ENCODE measurements at regions not wholly inside any gene's neighbourhood (a gene's known extent, or its start where the extent isn't known, plus 50 kb on each side); places are given as distances from the start of the nearest gene placed in this dataset.
"Not testable (repeated sequence)": the region's sequence is repeated elsewhere in the genome, so short reads cannot be mapped to it uniquely, and the experiment has no call there.

- no peak for DNase-seq
These were observed 218.8 kb downstream of the OTUD1 start for GRCh38 chr10:23657677-23658076.

- DNase-seq: not testable (repeated sequence)
These were observed 233.0 kb downstream of the OTUD1 start for GRCh38 chr10:23671866-23672265.

GRCh38 chr10:23675585-23675984 is 236.7 kb downstream of the OTUD1 start:
- no peak for DNase-seq

GRCh38 chr10:23676296-23676695 is 237.4 kb downstream of the OTUD1 start:
- DNase-seq: no peak

- DNase-seq: no peak
These were observed 247.8 kb downstream of the OTUD1 start for GRCh38 chr10:23686722-23687121.

- no peak for DNase-seq
These were observed 253.9 kb downstream of the OTUD1 start for GRCh38 chr10:23692736-23693135.

- DNase-seq: no peak
These were observed 254.6 kb downstream of the OTUD1 start for GRCh38 chr10:23693501-23693901.

- DNase-seq: no peak
These were observed 255.1 kb downstream of the OTUD1 start for GRCh38 chr10:23693925-23694324.

- DNase-seq: no peak
These were observed 255.6 kb downstream of the OTUD1 start for GRCh38 chr10:23694446-23694920.

GRCh38 chr10:23694921-23695824 is 256.3 kb downstream of the OTUD1 start:
- no peak for DNase-seq

- DNase-seq: no peak
These were observed 257.0 kb downstream of the OTUD1 start for GRCh38 chr10:23695825-23696420.

GRCh38 chr10:23696476-23696875 is 257.6 kb downstream of the OTUD1 start:
- DNase-seq: no peak

- DNase-seq: no peak
These were observed 264.1 kb downstream of the OTUD1 start for GRCh38 chr10:23702977-23703414.

- DNase-seq: no peak
These were observed 276.5 kb downstream of the OTUD1 start for GRCh38 chr10:23715363-23715762.

GRCh38 chr10:23717913-23718312 is 279.0 kb downstream of the OTUD1 start:
- DNase-seq: no peak

- DNase-seq: no peak
These were observed 280.1 kb downstream of the OTUD1 start for GRCh38 chr10:23718946-23719345.

- no peak for DNase-seq
These were observed 284.9 kb downstream of the OTUD1 start for GRCh38 chr10:23723796-23724195.

GRCh38 chr10:23725548-23725947 is 286.7 kb downstream of the OTUD1 start:
- DNase-seq: no peak

- DNase-seq: no peak
These were observed 303.5 kb downstream of the OTUD1 start for GRCh38 chr10:23742368-23742767.

GRCh38 chr10:23742807-23743206 is 303.9 kb downstream of the OTUD1 start:
- DNase-seq: no peak

- no peak for DNase-seq
These were observed 315.3 kb downstream of the OTUD1 start for GRCh38 chr10:23754179-23754578.

- DNase-seq: no peak
These were observed 316.1 kb downstream of the OTUD1 start for GRCh38 chr10:23754941-23755340.

GRCh38 chr10:23755556-23755955 is 316.7 kb downstream of the OTUD1 start:
- no peak for DNase-seq

- no peak for DNase-seq
These were observed 329.4 kb downstream of the OTUD1 start for GRCh38 chr10:23768281-23768680.

All from cerebellar nuclear complex (tissue), 1 donor.